22Rv1 (cell line): ENCODE measurements at regions not wholly inside any gene's neighbourhood (a gene's known extent, or its start where the extent isn't known, plus 50 kb on each side); places are given as distances from the start of the nearest gene placed in this dataset.

Experiments
- H3K27ac ChIP-seq: fragments of 450-650 bp; 2 replicates; pipeline ENCODE4 v1.5.1; 2017
- ZFX ChIP-seq: fragments of 450-650 bp; IDR thresholded peaks from 2 replicates; pipeline ENCODE4 v1.6.1; 2017; ENCODE audit warnings: antibody characterized with exemption, borderline replicate concordance
- TF ChIP-seq, protein P1 (sequence below): fragments of 450-650 bp; IDR thresholded peaks from 2 replicates; pipeline ENCODE4 v1.5.1; 2017; ENCODE audit warnings: mild to moderate bottlenecking

DNA sequence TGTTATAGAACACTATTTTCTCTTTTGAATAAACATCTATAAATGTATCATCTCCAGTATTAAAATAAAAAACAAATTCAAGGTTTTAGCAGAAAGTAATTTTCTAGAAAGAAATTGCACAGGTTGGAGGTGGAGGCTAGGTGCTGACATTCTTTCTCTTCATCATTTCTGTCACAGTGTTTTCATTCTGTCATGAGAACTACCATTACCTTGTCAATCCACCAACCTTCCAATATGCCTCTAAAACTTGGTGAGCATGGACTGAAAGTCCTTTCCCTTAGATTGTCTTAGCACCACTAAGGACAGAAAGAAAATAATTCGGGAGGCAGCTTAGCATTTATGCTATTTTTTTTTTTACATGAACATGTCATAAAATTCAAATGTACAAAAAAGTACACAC lies 596.2 kb upstream of the DPPA4 start:
- no peak for TF ChIP-seq ZFX
- TF ChIP-seq, protein P1, sequence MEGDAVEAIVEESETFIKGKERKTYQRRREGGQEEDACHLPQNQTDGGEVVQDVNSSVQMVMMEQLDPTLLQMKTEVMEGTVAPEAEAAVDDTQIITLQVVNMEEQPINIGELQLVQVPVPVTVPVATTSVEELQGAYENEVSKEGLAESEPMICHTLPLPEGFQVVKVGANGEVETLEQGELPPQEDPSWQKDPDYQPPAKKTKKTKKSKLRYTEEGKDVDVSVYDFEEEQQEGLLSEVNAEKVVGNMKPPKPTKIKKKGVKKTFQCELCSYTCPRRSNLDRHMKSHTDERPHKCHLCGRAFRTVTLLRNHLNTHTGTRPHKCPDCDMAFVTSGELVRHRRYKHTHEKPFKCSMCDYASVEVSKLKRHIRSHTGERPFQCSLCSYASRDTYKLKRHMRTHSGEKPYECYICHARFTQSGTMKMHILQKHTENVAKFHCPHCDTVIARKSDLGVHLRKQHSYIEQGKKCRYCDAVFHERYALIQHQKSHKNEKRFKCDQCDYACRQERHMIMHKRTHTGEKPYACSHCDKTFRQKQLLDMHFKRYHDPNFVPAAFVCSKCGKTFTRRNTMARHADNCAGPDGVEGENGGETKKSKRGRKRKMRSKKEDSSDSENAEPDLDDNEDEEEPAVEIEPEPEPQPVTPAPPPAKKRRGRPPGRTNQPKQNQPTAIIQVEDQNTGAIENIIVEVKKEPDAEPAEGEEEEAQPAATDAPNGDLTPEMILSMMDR = no peak

DNA sequence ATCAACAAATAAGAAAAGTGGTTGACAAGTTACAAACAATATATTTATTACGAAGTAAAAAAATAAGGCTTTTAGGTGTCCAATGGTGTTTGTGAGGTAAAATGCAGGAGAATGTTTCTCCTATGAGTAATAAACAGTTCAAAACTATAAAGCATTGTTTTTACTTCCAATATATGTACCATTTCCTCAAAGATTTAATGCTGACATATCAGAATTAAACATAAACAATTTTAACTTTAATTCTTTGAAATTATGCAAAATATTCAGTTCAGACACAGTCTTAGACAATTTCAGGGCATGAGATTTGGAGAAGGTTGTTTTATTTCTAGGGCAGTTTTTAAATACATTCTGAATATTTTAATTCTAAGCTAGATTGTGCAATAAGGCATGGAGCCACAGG lies 602.5 kb upstream of the DPPA4 start:
- H3K27ac ChIP-seq = no peak overlapping the region
- TF ChIP-seq, protein P1 = no peak
- TF ChIP-seq ZFX = no peak

More for the DNA sequence above, 596.2 kb upstream of the DPPA4 start:
- no peak overlapping the region for H3K27ac ChIP-seq

DNA sequence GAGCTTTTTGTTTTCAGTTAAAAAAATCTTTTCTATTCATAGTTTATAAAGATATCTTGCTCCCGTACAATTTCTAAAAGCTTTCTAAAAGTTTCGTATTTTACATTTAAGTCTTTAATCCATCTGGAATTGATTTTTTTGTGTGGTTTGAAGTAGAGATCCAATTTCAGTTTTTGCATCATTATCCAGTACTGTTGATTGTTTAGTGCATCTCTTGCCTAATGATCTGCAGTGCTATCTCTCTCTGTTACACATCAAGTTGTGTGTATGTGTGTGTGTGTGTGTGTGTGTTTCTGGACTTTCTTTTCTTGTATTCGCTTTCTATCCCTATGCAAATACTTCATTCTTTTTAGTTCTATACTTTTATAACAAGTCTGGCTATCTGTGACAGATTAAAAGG lies 605.8 kb upstream of the DPPA4 start:
- TF ChIP-seq ZFX = no peak
- TF ChIP-seq, protein P1 = no peak
- H3K27ac ChIP-seq = no peak overlapping the region

DNA sequence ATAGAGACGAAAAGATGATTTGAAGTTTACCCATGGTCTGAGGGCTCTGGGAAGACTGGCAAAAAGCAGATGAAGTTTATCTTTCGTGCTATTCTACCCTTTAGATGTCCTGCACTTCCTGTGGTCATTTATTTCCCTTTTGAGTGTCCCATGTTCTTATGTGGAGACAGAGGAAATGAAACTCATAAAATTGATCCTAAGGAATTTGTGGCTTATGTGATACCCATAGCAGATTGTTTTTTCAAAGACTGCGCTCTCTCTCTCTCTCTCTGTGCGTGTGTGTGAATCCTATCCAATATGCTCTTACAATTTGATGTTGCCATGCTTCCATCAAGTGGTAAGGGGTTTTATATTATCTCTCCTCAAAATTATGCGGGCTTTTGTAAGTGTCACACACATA lies 607.5 kb upstream of the DPPA4 start:
- TF ChIP-seq ZFX = no peak
- TF ChIP-seq, protein P1 = no peak
- no peak overlapping the region for H3K27ac ChIP-seq

DNA sequence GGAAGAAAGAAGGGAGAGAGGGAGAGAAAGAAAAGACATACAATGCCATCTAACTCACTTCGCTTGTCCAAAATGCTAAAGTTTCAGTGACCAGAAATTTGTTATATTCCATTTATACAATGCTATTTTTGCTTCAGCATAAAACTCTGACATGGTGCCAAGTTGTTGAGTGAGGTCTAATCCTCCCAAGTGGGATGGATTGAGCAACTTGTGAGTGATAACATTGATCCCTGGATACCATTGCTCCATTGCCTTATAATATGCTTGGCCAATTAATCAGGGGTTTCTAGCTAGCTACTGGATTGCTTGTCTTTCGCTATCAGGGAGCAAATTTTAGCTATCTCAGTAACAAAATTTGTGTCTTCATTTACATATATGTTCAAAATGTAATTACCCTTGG lies 615.6 kb upstream of the DPPA4 start:
- no peak overlapping the region for H3K27ac ChIP-seq
- no peak for TF ChIP-seq ZFX

DNA sequence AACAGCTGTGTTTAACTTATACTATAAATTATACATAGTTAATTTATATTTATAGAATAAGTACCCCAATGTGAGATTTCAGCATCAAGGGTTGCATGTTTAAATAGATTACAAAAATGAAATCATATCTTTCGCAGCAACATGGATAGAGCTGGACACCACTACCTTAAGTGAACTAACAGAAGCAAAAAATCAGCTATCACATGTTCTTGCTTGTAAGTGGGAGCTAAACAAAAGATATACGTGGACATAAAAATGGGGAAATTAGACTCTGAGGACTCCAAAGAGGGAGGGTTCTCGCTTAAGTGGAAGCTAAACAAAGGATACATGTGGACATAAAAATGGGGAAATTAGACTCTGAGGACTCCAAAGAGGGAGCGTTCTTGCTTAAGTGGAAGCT lies 626.5 kb upstream of the DPPA4 start:
- TF ChIP-seq ZFX = no peak
- TF ChIP-seq, protein P1 = no peak
- H3K27ac ChIP-seq = no peak overlapping the region

DNA sequence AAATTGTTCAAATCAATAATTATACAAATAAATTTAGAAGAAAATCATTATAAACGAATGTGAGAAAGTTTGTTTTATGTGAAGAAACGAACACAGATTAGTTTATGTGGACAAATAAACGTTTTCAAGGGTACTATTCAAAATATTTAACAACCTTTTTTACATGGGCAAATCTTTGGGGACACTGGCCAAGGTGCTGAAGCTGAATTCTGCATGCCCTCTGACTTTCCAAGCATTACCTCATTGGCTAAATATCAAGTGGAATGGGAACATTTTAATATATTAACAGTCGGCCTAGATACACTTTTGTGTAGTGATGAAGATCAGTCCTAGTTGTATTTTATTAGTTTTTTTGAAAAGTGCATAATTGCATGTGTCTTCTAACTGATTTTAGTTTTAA lies 636.4 kb upstream of the DPPA4 start:
- no peak overlapping the region for H3K27ac ChIP-seq
- TF ChIP-seq ZFX = no peak
- TF ChIP-seq, protein P1 = no peak

DNA sequence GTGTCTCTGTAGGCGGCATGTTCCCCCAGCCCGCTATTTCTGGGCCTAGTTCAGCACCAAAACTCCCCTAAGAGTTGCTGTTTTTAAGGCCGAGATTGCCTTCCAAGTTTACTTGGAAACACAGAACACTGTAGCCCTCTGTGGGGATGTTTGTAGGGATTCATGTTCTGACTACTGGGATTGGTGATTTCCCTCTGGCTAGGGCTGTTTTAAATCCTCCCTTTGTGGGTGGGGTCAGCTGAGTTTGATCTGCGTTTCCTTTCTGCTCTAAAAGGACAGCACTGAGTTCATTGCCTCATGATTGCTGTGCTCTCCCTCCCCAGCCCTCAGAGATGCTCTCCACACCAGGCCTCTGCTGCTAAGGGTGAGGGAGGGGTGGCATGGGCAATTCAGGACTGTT lies 640.6 kb upstream of the DPPA4 start:
- TF ChIP-seq, protein P1 = no peak
- no peak for TF ChIP-seq ZFX
- H3K27ac ChIP-seq = no peak overlapping the region
